HEK293 (cell line): ENCODE measurements at regions not wholly inside any gene's neighbourhood (a gene's known extent, or its start where the extent isn't known, plus 50 kb on each side); places are given as distances from the start of the nearest gene placed in this dataset.

Source experiments
- CTCF ChIA-PET: fragments of 350-600 bp; formaldehyde crosslinking; extraction: SDS; loops from one replicate; lab custom pipeline; 2021; ENCODE audit warnings: antibody characterized with exemption; lab: Yijun Ruan, JAX
- POLR2A ChIA-PET: fragments of 300-600 bp; formaldehyde crosslinking; extraction: SDS; loops from one replicate; lab custom pipeline; 2020; ENCODE audit warnings: antibody characterized with exemption, inconsistent platforms; lab: Yijun Ruan, JAX
- H3K27ac ChIP-seq: fragments of 200-500 bp; sonication (Bioruptor generic); 2 replicates; pipeline ENCODE4 v1.5.1; 2014; ENCODE audit warnings: low read depth, low read length, control low read depth, inconsistent platforms; ENCODE audit errors: extremely low read depth
- H3K36me3 ChIP-seq, 2 experiments: fragments of 200-500 bp in 1 of 2; sonication (Bioruptor generic) in 1 of 2; 1 replicate in 1 of 2; 2 replicates in 1 of 2; pipeline ENCODE4 v1.5.1; 2014 to 2017; ENCODE audit warnings: inconsistent platforms in 2 of 2, low read length in 2 of 2; ENCODE audit not compliant: control insufficient read depth in 2 of 2, insufficient read depth in 1 of 2
- H3K4me1 ChIP-seq: fragments of 200-500 bp; sonication (Bioruptor generic); 2 replicates; pipeline ENCODE4 v1.5.1; 2014; ENCODE audit warnings: mild to moderate bottlenecking, low read length, inconsistent platforms; ENCODE audit not compliant: control insufficient read depth, insufficient read depth
- H3K4me3 ChIP-seq: 2 replicates; pipeline ENCODE4 v1.5.1; 2011; ENCODE audit warnings: low read depth, mild to moderate bottlenecking, control low read depth, low read length, moderate library complexity
- H3K9me3 ChIP-seq: fragments of 200-500 bp; sonication (Bioruptor generic); 2 replicates; pipeline ENCODE4 v1.5.1; 2014; ENCODE audit warnings: low read depth, low read length, inconsistent platforms; ENCODE audit not compliant: control insufficient read depth, insufficient read depth
- BCL6B ChIP-seq: fragments of 450-650 bp; formaldehyde crosslinking; IDR thresholded peaks from 2 replicates; pipeline ENCODE4 v1.5.1; 2017; ENCODE audit warnings: missing biosample characterization, missing genetic modification characterization
- GLI4 ChIP-seq: fragments of 450-650 bp; formaldehyde crosslinking; IDR thresholded peaks from 2 replicates; pipeline ENCODE4 v1.5.1; 2016; ENCODE audit warnings: missing biosample characterization, missing genetic modification characterization
- GLIS1 ChIP-seq: fragments of 450-650 bp; formaldehyde crosslinking; IDR thresholded peaks from 2 replicates; pipeline ENCODE4 v1.5.1; 2016; ENCODE audit warnings: missing biosample characterization, missing genetic modification characterization
- HOXD13 ChIP-seq: sonication (generic); formaldehyde crosslinking; IDR thresholded peaks from 2 replicates; pipeline ENCODE4 v1.8.0; 2022; ENCODE audit warnings: missing genetic modification reagents, borderline replicate concordance
- KLF7 ChIP-seq: fragments of 450-650 bp; formaldehyde crosslinking; IDR thresholded peaks from 2 replicates; pipeline ENCODE4 v1.5.1; 2016; ENCODE audit warnings: missing biosample characterization, missing genetic modification characterization, borderline replicate concordance
- PRDM4 ChIP-seq: fragments of 450-650 bp; formaldehyde crosslinking; IDR thresholded peaks from 2 replicates; pipeline ENCODE4 v1.5.1; 2017; ENCODE audit warnings: missing biosample characterization, missing genetic modification characterization
- PRDM6 ChIP-seq: fragments of 450-650 bp; formaldehyde crosslinking; IDR thresholded peaks from 2 replicates; pipeline ENCODE4 v1.5.1; 2017; ENCODE audit warnings: missing biosample characterization, missing genetic modification characterization
- WT1 ChIP-seq: fragments of 450-650 bp; formaldehyde crosslinking; IDR thresholded peaks from 2 replicates; pipeline ENCODE4 v1.5.1; 2016; ENCODE audit warnings: missing biosample characterization, missing genetic modification characterization
- YY2 ChIP-seq: fragments of 450-650 bp; formaldehyde crosslinking; IDR thresholded peaks from 2 replicates; pipeline ENCODE4 v1.5.1; 2016; ENCODE audit warnings: missing biosample characterization, missing genetic modification characterization
- ZBTB11 ChIP-seq: fragments of 450-650 bp; formaldehyde crosslinking; conservative IDR thresholded peaks from 2 replicates; pipeline ENCODE4 v1.5.1; 2016; ENCODE audit warnings: low read depth, missing biosample characterization, missing genetic modification characterization
- ZNF2 ChIP-seq: fragments of 450-650 bp; formaldehyde crosslinking; IDR thresholded peaks from 2 replicates; pipeline ENCODE4 v1.5.1; 2016; ENCODE audit warnings: missing biosample characterization, missing genetic modification characterization
- ZNF248 ChIP-seq: fragments of 450-650 bp; formaldehyde crosslinking; IDR thresholded peaks from 2 replicates; pipeline ENCODE4 v1.5.1; 2017; ENCODE audit warnings: missing biosample characterization, missing genetic modification characterization
- ZNF292 ChIP-seq: fragments of 450-650 bp; formaldehyde crosslinking; IDR thresholded peaks from 2 replicates; pipeline ENCODE4 v1.5.1; 2016; ENCODE audit warnings: low read depth, missing biosample characterization, missing genetic modification characterization, borderline replicate concordance
- ZNF394 ChIP-seq: fragments of 450-650 bp; formaldehyde crosslinking; IDR thresholded peaks from 2 replicates; pipeline ENCODE4 v1.5.1; 2016; ENCODE audit warnings: missing biosample characterization, missing genetic modification characterization, mild to moderate bottlenecking, moderate library complexity, borderline replicate concordance
- ZNF416 ChIP-seq: fragments of 450-650 bp; formaldehyde crosslinking; IDR thresholded peaks from 2 replicates; pipeline ENCODE4 v1.5.1; 2016; ENCODE audit warnings: missing biosample characterization, missing genetic modification characterization
- ZNF501 ChIP-seq: fragments of 450-650 bp; formaldehyde crosslinking; IDR thresholded peaks from 2 replicates; pipeline ENCODE4 v1.5.1; 2016; ENCODE audit warnings: missing biosample characterization, missing genetic modification characterization
- ZNF529 ChIP-seq: fragments of 450-650 bp; formaldehyde crosslinking; IDR thresholded peaks from 2 replicates; pipeline ENCODE4 v1.5.1; 2017; ENCODE audit warnings: missing genetic modification characterization, missing biosample characterization; ENCODE audit not compliant: insufficient replicate concordance
- ZNF561 ChIP-seq: fragments of 450-650 bp; IDR thresholded peaks from 2 replicates; pipeline ENCODE4 v1.5.1; 2018; ENCODE audit warnings: missing biosample characterization, missing genetic modification characterization, borderline replicate concordance
- ZNF610 ChIP-seq: fragments of 450-650 bp; formaldehyde crosslinking; IDR thresholded peaks from 2 replicates; pipeline ENCODE4 v1.5.1; 2016; ENCODE audit warnings: missing biosample characterization, missing genetic modification characterization, borderline replicate concordance
- ZNF776 ChIP-seq: fragments of 450-650 bp; formaldehyde crosslinking; IDR thresholded peaks from 2 replicates; pipeline ENCODE4 v1.5.0; 2017; ENCODE audit warnings: missing biosample characterization, missing genetic modification characterization, borderline replicate concordance
- ZNF785 ChIP-seq: fragments of 450-650 bp; formaldehyde crosslinking; IDR thresholded peaks from 2 replicates; pipeline ENCODE4 v1.5.1; 2016; ENCODE audit warnings: missing biosample characterization, missing genetic modification characterization

GRCh38 chr5:33008751-33009418 lies 297.8 kb downstream of the NPR3 start:
- Histone ChIP-seq H3K4me3 (no peak overlapping the region), H3K9me3 (no peaks in the 10 kb centered on the region), H3K27ac (no peak overlapping the region), H3K4me1 (no peaks in the 10 kb centered on the region), H3K36me3 (no peaks in the 10 kb centered on the region)
- POLR2A ChIA-PET: no interaction called here
- CTCF ChIA-PET: no interaction called here
- TF ChIP-seq YY2 (tag by site-specific recombination): no peak
- no peak for TF ChIP-seq ZNF416
- no peak for TF ChIP-seq ZNF248 (tag by site-specific recombination)
- TF ChIP-seq PRDM4 (tag by site-specific recombination): no peak
- no peak for TF ChIP-seq ZBTB11
- no peak for TF ChIP-seq PRDM6
- peak; percentile 72 for TF ChIP-seq GLIS1
- TF ChIP-seq HOXD13: peak; percentile 78; the same call in 1 of the 2 replicates

- POLR2A ChIA-PET: no interaction called here
- CTCF ChIA-PET: no interaction called here
- Histone ChIP-seq H3K9me3 (no peaks in the 10 kb centered on the region; the same call in 1 of the 2 replicates), H3K4me1 (no peaks in the 10 kb centered on the region), H3K27ac (no peak overlapping the region), H3K4me3 (no peak overlapping the region), H3K36me3 (no peaks in the 10 kb centered on the region)
- TF ChIP-seq ZNF394 (tag by site-specific recombination) (no peak), ZNF785 (tag by site-specific recombination) (no peak), ZNF292 (no peak), BCL6B (tag by site-specific recombination) (no peak), PRDM4 (tag by site-specific recombination) (no peak), GLI4 (tag by site-specific recombination) (no peak), ZNF776 (tag by site-specific recombination) (no peak), KLF7 (tag by site-specific recombination) (no peak), ZNF529 (no peak), WT1 (tag by site-specific recombination) (no peak), ZNF2 (no peak), ZNF501 (tag by site-specific recombination) (no peak), ZNF561 (tag by site-specific recombination) (no peak), ZNF610 (no peak)
Observed at GRCh38 chr5:33010846-33011245, 299.7 kb downstream of the NPR3 start.
